ENCODE measurements at regions not wholly inside any gene's neighbourhood (a gene's known extent, or its start where the extent isn't known, plus 50 kb on each side); places are given as distances from the start of the nearest gene placed in this dataset.
"Not testable (repeated sequence)": the region's sequence is repeated elsewhere in the genome, so short reads cannot be mapped to it uniquely, and the experiment has no call there.

DNA sequence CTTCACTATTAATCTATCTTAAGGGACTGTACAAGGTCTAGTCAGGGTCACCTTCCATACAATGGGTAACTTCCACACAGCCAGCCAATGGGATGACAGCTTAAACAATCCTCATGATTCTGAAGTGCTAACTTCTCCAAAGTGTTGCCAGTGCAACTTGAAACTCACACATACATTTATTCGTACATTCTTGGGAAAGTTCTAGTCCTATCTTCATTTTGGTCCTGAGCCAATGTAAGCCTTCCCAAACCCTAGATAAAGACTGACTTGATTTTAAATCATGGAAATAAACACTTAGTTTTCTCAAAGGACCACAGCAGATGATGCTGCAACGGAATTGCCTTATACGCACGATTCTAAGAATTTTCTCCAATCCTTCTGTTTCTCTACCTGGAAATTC is 117.5 kb upstream of the COL1A2 start:
- no peak for DNase-seq

DNA sequence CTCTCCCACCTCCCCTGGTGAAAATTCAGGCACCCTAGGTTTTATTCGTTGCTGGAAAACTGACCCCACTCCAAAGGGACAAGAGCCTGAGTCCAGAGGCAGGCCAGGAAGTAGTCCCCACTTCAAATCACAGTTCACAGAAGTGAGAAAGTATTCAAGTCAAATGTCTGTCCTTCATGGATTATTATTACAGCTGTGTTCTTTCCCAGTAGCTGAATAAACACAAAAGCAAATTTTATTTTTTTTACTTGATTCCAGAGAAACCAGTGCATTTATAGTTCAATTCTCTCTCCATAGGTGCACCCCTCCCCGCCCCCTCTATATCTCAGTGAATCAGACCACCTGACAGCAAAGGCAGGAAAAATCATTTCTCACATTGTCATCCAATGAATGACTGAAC is 113.8 kb upstream of the COL1A2 start:
- DNase-seq, result no peak

DNA sequence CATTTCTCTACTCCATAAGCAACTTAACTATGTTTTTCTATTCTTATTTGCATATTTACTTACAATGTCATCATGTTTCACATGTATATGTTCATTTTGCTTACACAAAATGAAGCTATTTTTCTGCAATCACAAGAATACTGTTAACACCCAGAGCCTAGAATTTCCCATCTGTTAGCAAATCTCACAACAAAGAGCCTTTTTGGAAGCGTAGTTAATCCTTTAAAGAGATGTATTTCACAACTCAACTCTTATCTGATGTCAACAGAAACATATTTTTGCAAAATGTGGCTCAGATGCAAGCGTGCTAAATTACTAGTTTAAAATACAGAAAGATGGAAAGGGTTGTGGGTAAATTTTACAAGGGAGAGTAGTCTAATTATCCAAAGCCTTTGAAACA is 110.6 kb upstream of the COL1A2 start:
- no peak for DNase-seq

DNA sequence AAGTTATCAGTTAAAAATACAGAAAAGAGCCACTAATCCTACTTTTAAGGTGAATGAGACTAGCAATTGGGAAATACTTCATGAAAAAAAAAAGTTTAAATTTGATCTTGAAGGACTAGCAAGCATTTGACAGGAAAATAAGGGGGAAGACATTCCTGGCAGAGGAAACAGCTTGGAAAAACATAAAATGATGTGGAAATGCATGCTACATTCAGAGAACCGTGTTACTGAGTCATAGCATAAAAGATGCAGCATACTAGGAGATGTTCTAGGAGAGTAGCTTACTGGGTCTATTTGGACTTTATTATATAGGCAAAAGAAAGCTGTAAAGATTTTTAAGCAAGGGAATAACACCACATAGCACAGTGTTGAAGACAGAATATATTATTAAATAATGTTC is 108.6 kb upstream of the COL1A2 start:
- DNase-seq, result no peak

DNA sequence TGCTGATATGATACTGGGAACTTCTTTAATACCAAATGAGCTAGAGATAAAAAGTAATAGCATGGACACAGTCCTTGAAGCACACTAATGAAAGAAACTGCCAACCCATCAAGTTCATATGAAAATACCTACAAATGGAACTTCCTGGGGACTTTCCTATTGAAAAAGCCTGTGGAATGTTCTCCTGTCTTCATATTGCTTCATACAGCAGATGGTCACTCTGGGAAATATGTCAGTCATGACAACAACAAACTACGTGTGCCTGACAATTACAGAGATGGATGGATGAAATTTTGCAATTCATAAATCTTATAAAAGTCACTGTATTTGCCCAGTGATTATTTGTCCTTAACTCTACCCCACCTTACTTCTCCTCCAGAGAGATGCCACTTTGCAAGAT is 106.6 kb upstream of the COL1A2 start:
- DNase-seq, result no peak

DNA sequence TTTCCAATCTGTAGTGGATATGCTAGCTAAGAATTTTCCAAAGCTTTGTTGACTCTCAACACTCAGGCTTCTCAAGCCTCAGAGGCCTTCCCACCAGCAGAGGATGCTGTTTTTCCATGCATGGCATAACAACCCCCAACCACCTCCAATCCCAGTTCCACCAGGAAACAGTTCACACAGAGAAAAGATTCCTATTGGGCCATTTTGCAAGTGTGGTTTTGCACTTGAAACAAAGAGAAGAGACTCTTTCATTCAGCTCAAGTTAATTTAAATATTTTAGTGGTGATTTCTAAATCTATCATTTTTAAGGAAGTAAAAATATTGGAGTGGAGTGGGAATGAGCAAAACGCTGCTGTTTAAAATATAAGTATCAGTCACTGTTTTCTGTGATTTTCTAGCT is 105.6 kb upstream of the COL1A2 start:
- DNase-seq, result no peak

DNA sequence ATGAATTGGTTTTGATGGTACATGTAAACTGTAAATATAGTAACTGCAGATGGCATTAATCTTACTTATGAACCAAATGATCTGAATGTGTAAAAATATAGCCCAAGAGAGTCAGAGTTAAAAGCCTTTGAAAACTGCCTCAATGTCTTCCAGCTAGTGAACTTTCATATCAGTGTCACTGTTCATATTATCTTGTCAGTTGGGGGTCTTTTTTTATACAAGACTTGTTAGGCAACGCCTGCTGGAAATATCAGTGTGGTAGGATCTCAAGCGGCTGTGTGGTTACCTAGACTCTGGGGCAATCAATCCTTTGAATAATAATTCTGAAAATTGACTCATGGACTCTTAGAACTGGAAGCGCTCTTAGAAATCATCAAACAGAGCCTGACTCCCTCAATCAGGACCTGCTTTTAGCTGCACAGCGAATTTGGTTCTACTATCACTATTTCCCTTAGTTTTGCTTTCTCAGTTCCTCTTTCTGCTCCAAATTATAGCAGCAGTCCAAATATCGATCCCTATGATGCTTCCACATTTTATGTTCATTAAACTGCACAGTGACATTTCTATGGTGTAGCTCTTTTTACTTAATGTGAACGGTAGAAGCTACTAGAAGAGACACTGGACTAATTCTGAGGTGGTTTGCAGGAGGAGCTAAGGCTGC is 100.1 kb upstream of the COL1A2 start:
- DNase-seq, result no peak

DNA sequence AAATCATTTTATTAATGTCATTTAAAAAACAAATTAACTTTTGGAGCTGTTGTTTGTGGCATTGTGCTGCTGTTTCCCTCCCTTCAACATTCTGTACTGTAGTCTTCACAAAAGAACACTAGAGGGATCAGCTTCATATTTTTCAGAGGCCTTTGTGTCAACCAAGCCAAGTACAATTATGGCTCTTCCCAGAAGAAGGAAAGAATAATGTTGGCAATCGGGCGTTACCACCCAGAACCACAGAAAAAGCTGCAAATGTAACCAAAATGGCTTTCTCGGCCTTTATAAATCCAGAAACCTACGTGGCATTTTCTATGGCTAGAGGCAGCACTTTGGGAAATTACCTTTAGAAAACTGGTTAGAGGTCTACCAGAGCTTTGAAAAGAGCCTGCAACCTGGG is 98.8 kb upstream of the COL1A2 start:
- no peak for DNase-seq

DNA sequence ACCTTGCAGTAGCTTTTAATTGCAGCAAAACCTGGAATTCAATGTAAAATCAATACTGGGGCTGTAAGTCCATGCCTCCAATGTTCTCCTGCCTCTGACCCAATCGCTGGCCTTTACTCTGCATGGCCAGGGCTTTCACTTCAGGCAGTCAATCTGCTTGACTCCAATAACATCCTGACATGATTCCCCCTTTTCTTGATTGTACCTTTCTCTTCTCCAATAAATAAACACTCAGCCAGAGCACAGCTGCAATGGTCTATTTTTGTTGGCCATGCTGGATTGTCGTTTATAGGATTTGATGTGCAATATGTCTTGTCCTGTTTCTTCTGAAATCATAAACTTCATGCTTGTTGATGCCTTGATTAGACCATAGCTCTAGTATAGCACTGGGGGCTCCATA is 97.8 kb upstream of the COL1A2 start:
- DNase-seq, result no peak

DNA sequence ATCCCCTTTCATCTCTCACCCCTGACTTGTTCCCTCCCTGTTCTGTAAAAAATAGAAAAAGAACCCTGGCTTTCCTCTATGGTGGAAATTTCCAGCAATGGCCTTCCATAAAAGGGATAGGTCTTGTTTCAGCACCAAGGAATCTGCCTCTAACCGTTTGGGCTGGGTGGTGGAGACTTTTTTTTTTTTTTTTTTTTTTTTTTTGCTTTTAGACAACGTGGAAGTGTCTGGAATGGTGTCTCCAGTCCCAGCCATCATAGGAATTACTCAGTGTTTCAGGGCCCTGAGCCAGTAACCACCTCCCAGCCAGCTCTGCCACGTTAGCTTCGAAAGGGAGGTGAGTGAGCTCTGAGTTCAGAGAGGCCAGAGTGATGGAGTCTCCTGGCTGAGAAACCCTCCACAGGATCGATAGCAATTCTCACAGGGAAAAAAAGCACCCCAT is 97.3 kb upstream of the COL1A2 start:
- no peak for DNase-seq

DNA sequence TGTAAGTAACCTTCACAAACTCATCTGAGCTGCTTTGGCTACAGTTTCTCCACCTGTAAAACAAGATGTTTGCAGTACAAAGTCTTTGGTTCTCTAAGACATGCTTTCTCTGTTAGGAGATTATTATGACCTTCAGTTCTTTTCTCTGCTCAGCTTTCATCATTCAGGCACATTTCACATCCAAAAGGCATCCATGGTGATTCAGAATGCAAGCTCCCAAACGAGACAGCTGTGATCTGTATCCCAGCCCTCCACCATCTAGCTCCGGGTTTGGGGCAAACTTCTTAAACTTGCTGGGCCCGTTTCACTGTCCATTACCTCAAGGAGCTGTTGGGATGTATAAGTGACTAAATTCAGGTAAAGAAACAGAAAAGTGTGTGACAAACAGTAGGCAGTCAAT is 95.8 kb upstream of the COL1A2 start:
- DNase-seq, result no peak

DNA sequence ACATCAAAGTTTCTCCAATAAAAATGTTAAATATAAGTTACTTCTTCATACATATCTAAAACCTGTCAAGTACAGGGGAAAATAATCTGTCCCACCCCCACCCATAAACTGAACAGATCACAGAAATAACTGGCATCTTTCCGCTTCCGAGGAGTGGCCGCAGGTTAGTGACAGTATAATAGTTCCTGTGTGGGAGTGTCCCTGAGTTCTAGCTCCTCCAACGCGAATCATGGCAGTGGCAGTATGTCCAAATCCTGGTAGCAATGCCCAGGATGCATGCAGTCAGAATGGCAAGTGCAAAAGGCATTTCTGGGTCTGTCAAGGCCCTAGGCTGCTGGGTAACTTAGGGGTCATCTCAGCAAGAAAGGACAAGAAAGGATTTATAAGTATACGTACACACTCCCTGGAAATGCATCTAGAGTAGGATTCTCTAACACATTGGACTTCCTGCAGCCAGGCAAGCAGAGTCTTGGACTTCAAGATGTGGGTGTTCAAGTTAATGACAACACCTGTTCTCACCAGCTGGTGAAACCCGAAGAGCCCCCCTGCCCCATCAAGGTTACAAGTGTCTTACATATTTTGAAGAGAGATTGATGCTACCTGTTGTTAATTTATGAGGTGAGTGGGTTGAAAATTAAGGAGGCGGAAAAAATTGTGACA is 94.4 kb upstream of the COL1A2 start:
- no peak for DNase-seq

DNA sequence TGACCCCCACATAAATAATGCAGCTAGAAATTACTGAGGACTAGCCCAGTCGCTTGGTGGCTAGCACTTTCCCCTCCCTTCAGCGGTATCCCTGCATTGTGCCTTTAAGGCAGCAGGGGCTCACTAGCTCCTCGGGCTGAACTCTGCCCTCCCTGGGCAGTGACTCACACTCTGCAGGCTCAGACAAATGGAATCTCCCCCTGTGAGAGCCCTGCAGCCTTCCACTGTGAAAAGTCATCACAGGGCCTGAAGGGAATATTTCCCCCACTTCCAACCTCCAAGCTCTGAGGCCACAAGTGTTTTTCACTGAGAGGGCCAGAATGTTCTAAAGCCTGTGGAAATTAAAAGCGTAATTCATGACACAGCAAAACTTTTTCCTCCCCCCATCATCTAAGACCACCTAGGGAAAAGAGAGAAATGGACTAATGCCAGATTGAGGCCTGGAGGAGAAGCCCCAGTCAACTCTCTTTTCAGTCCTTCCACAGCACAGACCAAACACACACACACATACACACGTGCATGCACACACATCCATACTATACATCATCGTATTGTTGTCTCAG is 93.6 kb upstream of the COL1A2 start:
- no peak for DNase-seq

DNA sequence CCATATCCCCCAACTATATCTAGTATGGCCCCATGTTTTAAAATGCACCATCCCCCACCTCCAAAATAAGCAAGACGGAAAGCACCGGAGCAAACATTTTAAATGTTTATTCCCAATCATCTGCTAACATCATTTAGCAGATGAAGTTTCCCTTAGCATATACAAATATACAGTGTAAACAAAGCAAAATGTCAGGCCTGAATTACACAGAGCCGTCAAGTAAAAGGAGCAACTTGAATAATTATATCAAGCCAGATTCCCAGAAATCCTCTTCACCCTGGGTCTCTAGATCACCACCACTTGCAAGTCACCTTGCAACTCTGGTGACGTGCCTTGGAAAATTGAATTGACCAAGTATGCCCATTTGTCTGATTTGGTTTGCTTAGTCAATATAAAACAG is 91.6 kb upstream of the COL1A2 start:
- DNase-seq, result no peak

DNA sequence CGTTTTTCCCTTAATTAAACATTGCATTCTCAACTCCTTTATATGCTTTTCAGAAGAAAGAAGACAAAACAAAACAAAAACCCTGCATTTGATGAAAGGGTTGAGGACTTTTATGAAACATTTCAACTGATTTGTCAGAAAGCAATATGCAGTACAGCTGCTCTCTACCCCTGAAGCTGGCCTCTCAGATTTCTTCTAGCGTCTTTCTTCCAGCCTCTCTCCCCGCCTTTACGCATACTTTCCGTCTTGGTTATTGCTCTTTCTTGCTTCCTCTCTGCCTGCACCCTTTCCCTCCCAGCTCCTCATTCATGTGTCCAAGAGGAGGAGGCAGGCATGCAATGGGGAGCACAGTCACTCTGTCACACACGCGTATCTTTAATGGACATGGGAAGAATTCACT is 91.0 kb upstream of the COL1A2 start:
- no peak for DNase-seq

DNA sequence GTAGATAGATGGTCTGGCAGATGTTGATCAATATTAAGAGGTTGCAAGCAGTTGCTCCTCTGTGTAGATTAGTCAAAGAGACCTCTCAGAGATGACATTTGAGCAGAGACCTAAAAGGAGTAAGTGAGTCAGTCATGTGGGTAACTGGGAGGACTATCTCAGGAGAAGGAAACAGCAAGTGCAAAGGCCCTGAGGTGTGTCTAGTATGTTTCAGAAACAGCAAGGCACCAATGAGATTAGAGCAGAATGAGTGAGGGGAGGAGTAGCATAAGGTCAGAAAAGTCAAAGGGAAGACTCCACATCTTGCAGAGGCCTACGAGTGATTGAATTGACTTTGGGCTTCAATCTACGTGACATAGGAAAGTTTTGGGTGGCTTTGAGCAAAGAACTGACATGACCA is 89.8 kb upstream of the COL1A2 start:
- no peak for DNase-seq

DNA sequence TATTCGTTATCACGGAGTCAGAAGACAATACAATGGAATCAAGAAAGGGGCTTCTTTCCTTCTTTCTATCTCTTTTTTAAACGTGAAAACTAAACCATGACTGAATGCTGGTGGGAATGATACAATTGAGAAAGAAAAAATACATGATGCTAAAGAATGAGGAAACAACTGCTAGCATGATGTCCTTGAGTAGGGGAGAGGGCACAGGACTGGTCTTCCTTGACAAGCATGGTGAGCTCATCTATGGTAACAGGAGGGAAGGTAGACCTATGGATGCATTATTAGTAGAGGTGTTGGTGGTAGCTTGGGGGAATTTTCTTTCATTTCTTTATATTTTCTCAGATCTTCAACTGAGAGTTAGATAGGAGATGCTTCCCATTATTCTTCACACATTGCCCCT is 88.9 kb upstream of the COL1A2 start:
- no peak for DNase-seq

DNA sequence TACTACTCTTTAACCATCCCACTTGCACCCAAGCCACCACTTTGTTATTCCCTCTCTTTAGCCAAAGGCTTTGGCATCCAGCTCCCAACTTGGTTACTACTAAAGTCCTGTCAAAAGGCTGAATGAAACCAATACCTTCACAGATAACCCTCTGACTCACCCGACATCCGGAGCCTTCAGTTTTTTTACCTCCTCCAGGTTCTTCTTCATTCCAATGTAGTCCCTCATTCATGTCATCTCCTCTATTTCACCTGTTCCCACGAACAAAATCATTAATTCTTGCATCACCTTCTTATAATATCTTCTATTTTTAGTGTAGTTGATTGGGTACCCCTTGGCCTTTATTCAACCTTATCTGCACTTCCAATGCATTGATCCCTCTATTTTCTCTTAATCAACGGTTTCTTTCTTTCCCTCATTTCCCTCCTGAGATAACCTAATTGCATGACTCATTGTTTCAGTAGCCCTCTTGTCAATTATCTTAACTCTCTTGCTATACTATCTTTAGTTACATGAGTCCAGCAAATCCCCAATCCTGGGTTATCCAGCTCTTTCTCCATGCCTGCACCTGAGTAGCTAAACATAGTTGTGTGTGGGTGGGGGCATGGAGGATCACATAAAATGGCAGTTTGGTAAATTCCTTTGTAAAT is 87.2 kb upstream of the COL1A2 start:
- DNase-seq, result no peak

DNA sequence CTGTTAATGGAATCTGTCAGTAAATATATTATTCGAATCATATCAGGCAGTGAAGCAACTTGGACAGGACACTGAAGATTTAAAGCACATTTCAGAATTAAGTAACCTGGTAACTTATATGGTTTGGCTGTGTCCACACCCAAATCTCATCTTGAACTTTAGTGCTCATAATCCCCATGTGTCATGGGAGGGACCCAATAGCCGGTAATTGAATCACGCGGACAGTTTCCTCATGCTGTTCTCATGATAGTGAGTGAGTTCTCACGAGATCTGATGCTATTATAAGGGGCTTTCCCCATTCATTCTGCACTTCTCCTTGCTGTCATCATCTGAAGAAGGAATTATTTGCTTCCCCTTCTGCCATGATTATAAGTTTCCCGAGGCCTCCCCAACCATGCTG is 83.2 kb upstream of the COL1A2 start:
- DNase-seq, result no peak

DNA sequence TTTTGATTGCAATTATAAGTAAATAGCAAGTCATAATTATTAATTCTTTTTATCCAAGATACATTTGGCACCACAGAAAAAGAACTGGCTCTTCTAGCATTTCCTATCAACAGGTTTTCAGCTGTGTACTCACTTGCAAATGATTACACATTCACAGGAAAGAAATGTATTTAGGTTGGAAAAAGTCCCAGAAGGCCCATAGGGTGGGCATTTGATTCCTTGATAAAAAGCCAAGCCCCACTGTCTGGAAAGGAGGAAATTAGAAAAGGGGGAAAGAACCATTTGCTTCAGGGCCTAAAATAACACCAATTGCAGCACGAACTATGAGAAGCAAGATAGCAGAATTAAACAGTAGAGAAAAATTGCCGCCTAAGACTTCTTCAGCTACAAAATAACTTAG is 80.8 kb upstream of the COL1A2 start:
- no peak for DNase-seq

DNA sequence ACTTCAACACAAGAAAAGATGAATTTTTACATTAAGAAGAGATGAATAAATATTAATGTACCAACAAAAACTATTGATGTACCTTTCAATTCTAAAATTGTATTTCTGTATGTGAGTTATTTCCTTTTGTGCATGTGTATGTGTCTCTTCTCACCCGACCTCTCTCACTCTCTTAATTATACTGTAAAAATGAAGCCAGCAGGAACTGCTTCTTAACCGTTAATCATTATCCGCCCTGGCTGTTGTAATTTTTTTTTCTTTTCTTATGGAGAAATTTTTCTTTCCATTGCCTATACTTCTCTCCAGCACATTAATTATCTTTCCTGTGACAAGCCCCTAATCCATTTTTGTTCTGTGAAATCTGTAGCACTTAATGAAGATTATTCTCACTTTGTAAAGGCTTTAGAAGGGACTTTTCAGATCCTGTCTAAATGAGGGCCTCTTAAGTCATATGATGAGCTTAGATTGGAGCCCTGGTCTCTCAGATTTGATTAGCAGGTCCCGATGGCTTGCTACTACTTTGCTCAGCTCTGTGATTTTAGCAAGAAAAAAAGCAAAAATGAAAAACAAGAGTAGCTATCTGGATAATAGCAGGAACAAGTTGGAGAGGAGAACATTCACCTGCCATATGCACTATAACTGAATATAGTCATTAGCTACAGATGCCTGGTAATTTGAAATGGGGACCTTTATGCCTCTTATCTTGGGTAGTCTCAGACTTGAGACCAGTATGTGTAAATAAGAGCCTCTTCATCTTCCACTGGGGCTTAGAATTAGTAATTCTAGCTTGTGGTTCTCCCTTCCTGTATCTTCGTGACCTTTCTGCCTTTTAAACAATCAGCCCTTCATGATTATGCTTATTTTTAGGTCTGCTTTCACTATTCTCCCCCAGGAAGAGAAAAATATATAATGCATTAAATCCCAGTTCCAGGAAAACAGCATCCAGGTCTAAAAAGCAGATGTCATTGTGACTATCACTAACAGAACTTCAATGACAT is 80.0 kb upstream of the COL1A2 start:
- DNase-seq, result no peak

DNA sequence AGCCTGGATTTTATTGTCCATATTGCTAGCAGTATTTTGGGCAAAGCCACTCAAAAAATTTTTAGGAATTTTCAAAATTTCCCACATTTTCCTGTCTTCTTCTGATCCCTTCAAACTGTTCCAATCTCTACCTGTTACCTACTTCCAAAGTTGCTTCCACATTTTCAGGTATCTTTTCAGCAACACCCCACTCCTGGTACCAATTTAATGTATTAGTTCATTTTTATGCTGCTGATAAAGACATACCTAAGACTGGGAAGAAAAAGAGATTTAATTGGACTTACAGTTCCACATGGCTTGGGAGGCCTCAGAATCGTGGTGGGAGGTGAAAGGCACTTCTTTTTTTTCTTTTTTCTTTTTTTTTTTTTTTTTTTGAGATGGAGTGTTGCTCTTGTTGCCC is 73.6 kb upstream of the COL1A2 start:
- DNase-seq, result not testable (repeated sequence)

DNA sequence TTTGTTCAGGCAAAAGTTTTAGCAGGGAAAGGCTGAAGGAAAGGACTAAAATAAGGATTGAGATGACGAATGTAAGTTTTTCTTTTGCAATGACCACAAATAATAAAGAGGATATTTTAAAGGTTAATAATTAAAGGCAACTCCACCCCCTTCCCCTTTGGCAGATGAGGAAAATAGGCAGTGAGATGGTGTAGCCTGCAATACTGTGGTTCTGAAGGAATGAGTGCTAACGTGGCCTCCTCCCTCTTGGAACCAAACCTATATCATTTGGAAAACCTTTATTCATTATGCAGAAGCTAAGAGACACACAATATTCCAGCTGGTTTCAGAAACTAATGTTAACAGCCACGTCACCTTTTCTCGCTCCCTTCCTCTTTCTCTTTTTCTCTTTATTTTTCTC is 70.9 kb upstream of the COL1A2 start:
- no peak for DNase-seq
